ENCODE measurements at regions not wholly inside any gene's neighbourhood (a gene's known extent, or its start where the extent isn't known, plus 50 kb on each side); places are given as distances from the start of the nearest gene placed in this dataset.

DNA sequence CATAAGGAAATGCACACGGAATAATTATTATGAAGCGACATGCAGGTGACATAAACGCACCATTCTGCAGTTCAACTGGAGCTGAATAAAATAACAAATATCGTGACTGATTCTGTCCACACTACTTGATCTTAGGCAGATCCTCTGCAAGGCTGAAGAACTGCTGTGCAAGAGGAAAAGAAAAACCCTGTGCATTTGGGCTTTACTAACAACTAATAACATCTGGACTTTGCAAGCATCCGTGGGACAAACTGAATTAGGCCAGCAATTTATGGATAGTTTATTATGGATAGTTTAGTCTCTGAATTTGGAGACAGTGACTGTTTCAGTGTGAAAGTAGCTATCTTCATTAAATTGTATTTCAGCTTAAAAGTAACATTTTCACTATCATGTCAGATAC is 309.4 kb downstream of the SFMBT2 start (continued):
- TF ChIP-seq, protein P1, sequence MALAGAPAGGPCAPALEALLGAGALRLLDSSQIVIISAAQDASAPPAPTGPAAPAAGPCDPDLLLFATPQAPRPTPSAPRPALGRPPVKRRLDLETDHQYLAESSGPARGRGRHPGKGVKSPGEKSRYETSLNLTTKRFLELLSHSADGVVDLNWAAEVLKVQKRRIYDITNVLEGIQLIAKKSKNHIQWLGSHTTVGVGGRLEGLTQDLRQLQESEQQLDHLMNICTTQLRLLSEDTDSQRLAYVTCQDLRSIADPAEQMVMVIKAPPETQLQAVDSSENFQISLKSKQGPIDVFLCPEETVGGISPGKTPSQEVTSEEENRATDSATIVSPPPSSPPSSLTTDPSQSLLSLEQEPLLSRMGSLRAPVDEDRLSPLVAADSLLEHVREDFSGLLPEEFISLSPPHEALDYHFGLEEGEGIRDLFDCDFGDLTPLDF (CRISPR knock-in tag; IDR thresholded peaks at IDR 0.05), result no peak
- TF ChIP-seq ZNF263 (CRISPR knock-in tag; IDR thresholded peaks at IDR 0.05; ENCODE audit: low read depth) (no peak), ZNF219 (CRISPR knock-in tag; IDR thresholded peaks at IDR 0.05; ENCODE audit: borderline replicate concordance) (no peak), TP53 (CRISPR knock-in tag; IDR thresholded peaks at IDR 0.05) (no peak), SMAD3 (CRISPR knock-in tag; IDR thresholded peaks at IDR 0.05; ENCODE audit: borderline replicate concordance) (no peak), FOXK1 (CRISPR knock-in tag; IDR thresholded peaks at IDR 0.05) (no peak)
- TF ChIP-seq, protein P2, sequence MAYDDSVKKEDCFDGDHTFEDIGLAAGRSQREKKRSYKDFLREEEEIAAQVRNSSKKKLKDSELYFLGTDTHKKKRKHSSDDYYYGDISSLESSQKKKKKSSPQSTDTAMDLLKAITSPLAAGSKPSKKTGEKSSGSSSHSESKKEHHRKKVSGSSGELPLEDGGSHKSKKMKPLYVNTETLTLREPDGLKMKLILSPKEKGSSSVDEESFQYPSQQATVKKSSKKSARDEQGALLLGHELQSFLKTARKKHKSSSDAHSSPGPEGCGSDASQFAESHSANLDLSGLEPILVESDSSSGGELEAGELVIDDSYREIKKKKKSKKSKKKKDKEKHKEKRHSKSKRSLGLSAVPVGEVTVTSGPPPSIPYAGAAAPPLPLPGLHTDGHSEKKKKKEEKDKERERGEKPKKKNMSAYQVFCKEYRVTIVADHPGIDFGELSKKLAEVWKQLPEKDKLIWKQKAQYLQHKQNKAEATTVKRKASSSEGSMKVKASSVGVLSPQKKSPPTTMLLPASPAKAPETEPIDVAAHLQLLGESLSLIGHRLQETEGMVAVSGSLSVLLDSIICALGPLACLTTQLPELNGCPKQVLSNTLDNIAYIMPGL (CRISPR knock-in tag; IDR thresholded peaks at IDR 0.05), result no peak
- TF ChIP-seq, protein P3, sequence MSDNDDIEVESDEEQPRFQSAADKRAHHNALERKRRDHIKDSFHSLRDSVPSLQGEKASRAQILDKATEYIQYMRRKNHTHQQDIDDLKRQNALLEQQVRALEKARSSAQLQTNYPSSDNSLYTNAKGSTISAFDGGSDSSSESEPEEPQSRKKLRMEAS (CRISPR knock-in tag; IDR thresholded peaks at IDR 0.05), result no peak

DNA sequence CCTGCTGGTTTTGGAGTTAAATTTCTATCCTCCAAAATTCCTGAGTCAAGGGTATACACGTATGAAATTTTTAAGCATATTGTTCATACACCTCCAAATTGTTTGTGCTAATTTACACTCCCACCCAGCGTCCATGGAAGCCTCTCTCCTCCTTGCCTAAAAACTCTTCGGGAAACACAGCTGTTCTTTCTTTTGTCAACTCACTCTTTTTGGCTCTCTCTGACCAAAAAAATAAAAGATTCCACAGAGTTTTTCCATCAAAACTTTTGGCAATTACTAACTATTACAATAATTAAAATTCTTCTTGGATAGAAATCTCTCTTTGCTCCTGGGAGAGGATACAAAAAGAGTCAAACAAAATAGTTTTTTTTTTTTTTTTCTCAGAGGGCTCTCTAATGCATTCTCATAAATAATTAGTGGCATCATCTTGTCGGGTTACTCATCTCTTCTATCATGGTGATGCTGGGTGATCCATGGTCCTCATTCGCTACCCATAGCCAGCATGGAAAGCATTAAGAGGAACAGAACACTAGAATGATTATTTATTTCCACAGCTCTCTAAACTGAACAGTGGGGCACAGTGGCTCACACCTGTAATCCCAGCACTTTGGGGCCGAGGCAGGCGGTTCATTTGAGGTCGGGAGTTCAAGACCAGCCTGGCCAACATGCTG is 310.7 kb downstream of the SFMBT2 start:
- POLR2A ChIA-PET, result no interaction called here
- CTCF ChIA-PET, result interaction anchor here (0.9 kb wide), 1 partner anchor 180 kb away, joined by 3 read pairs; no protein-coding TSS in a partner anchor
- no peak overlapping the region for H3K27ac Mint-ChIP-seq
- DNase-seq (ENCODE audit: low spot score) (no peak), ATAC-seq (no peak)
- H3K4me1 Mint-ChIP-seq, result no peaks in the 10 kb centered on the region
- H3K4me3 Mint-ChIP-seq, result no peak overlapping the region
- no peaks in the 10 kb centered on the region for H3K36me3 Mint-ChIP-seq
- peaks cover 7% of the 10 kb centered on the region for H3K9me3 Mint-ChIP-seq
- no peaks in the 10 kb centered on the region for H3K27me3 Mint-ChIP-seq (ENCODE audit: low read depth)
- TF ChIP-seq IRF2 (CRISPR knock-in tag; IDR thresholded peaks at IDR 0.05; ENCODE audit: borderline replicate concordance, low read depth), result no peak
- no peak for TF ChIP-seq NR1H2 (CRISPR knock-in tag; IDR thresholded peaks at IDR 0.05)
- TF ChIP-seq GRHL2 (CRISPR knock-in tag; IDR thresholded peaks at IDR 0.05; ENCODE audit: insufficient replicate concordance, severe bottlenecking), result no peak
- TF ChIP-seq, protein P4, sequence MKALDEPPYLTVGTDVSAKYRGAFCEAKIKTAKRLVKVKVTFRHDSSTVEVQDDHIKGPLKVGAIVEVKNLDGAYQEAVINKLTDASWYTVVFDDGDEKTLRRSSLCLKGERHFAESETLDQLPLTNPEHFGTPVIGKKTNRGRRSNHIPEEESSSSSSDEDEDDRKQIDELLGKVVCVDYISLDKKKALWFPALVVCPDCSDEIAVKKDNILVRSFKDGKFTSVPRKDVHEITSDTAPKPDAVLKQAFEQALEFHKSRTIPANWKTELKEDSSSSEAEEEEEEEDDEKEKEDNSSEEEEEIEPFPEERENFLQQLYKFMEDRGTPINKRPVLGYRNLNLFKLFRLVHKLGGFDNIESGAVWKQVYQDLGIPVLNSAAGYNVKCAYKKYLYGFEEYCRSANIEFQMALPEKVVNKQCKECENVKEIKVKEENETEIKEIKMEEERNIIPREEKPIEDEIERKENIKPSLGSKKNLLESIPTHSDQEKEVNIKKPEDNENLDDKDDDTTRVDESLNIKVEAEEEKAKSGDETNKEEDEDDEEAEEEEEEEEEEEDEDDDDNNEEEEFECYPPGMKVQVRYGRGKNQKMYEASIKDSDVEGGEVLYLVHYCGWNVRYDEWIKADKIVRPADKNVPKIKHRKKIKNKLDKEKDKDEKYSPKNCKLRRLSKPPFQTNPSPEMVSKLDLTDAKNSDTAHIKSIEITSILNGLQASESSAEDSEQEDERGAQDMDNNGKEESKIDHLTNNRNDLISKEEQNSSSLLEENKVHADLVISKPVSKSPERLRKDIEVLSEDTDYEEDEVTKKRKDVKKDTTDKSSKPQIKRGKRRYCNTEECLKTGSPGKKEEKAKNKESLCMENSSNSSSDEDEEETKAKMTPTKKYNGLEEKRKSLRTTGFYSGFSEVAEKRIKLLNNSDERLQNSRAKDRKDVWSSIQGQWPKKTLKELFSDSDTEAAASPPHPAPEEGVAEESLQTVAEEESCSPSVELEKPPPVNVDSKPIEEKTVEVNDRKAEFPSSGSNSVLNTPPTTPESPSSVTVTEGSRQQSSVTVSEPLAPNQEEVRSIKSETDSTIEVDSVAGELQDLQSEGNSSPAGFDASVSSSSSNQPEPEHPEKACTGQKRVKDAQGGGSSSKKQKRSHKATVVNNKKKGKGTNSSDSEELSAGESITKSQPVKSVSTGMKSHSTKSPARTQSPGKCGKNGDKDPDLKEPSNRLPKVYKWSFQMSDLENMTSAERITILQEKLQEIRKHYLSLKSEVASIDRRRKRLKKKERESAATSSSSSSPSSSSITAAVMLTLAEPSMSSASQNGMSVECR (CRISPR knock-in tag; IDR thresholded peaks at IDR 0.05; ENCODE audit: borderline replicate concordance), result no peak
- no peak for TF ChIP-seq PRRX2 (CRISPR knock-in tag; IDR thresholded peaks at IDR 0.05)
- no peak for TF ChIP-seq CREM (CRISPR knock-in tag; IDR thresholded peaks at IDR 0.05)
- TF ChIP-seq ZNF671 (CRISPR knock-in tag; IDR thresholded peaks at IDR 0.05), result no peak
- no peak for TF ChIP-seq ELF4 (CRISPR knock-in tag; IDR thresholded peaks at IDR 0.05; ENCODE audit: low read depth)
- TF ChIP-seq, protein P1 (CRISPR knock-in tag; IDR thresholded peaks at IDR 0.05), result no peak
- TF ChIP-seq, protein P5, sequence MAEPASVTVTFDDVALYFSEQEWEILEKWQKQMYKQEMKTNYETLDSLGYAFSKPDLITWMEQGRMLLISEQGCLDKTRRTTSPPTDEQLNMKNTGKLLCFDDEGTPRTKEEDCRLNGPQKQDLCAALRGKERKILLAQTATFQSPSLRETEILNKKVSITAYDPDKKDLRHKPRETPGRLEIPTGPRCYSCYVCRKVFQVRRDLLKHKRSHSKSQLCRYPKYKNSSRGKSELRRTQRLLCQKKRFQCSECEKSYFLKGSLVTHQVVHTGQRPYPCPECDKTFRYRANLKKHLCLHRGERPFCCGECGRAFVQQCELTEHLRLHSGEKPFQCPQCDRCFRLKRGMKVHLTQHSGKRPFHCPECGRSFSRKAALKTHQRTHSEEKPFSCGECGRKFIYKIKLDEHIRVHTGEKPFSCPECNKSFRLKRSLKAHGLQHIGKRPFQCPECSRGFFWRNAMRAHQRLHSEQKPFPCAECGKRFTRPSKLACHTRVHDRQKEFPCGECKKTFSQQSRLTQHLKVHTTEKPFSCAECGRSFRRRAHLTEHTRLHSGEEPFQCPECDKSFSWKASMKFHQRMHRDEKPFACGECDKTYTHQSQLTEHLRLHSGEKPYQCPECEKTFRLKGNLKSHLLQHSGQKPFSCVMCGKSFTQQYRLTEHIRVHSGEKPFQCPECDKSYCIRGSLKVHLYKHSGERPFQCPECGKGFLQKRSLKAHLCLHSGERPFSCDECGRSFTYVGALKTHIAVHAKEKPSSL (CRISPR knock-in tag; conservative IDR thresholded peaks at IDR 0.05), result no peak
- TF ChIP-seq, protein P6, sequence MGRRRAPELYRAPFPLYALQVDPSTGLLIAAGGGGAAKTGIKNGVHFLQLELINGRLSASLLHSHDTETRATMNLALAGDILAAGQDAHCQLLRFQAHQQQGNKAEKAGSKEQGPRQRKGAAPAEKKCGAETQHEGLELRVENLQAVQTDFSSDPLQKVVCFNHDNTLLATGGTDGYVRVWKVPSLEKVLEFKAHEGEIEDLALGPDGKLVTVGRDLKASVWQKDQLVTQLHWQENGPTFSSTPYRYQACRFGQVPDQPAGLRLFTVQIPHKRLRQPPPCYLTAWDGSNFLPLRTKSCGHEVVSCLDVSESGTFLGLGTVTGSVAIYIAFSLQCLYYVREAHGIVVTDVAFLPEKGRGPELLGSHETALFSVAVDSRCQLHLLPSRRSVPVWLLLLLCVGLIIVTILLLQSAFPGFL (CRISPR knock-in tag; IDR thresholded peaks at IDR 0.05; ENCODE audit: borderline replicate concordance), result no peak
- TF ChIP-seq ZNF232 (CRISPR knock-in tag; IDR thresholded peaks at IDR 0.05), result no peak
